ENCODE measurements at regions not wholly inside any gene's neighbourhood (a gene's known extent, or its start where the extent isn't known, plus 50 kb on each side); places are given as distances from the start of the nearest gene placed in this dataset.

GRCh38 chrX:936979-937769 lies 275.3 kb downstream of the CRLF2 start:
- TF ChIP-seq EZH2phosphoT487 (IDR thresholded peaks at IDR 0.05; ENCODE audit: insufficient read depth, low read depth) (no peak), EZH2 (IDR thresholded peaks at IDR 0.05; ENCODE audit: insufficient read depth, poor library complexity, severe bottlenecking) (no peak)
- H3K9me3 ChIP-seq (ENCODE audit: low read depth), result no peaks in the 10 kb centered on the region

GRCh38 chrX:933611-934010 lies 278.8 kb downstream of the CRLF2 start:
- Histone ChIP-seq H3K4me1 (ENCODE audit: insufficient read depth) (no peaks in the 10 kb centered on the region), H3K36me3 (ENCODE audit: low read depth) (no peaks in the 10 kb centered on the region), H3K9me3 (ENCODE audit: low read depth) (no peaks in the 10 kb centered on the region), H2AFZ (no peak overlapping the region), H3K79me2 (ENCODE audit: insufficient read depth) (no peaks in the 10 kb centered on the region), H3K9me2 (ENCODE audit: insufficient read depth) (no peaks in the 10 kb centered on the region), H3K27ac (no peak overlapping the region), H3K4me3 (no peak overlapping the region), H3F3A (ENCODE audit: insufficient read depth) (no peaks in the 10 kb centered on the region), H3K4me2 (ENCODE audit: unreplicated experiment) (no peak overlapping the region), H4K20me1 (ENCODE audit: insufficient read depth) (no peaks in the 10 kb centered on the region), H3K27me3 (replicated peaks; ENCODE audit: insufficient read depth) (no peaks in the 10 kb centered on the region), H3K9ac (no peak overlapping the region)
- 45 to 49% methylated on average over 11 of the region's 11 CpGs for WGBS, 2 experiments (ENCODE audit: low coverage in 1 of 2, low lambda C conversion rate in 2 of 2, missing lambda C conversion rate in 2 of 2)
- in situ Hi-C loops (cut with MboI), result no loop called here
- DNase-seq, result no peak
- no peak for TF ChIP-seq EZH2 (IDR thresholded peaks at IDR 0.05; ENCODE audit: insufficient read depth, poor library complexity, severe bottlenecking)
- TF ChIP-seq EZH2phosphoT487 (IDR thresholded peaks at IDR 0.05; ENCODE audit: insufficient read depth, low read depth), result no peak

More at GRCh38 chrX:936979-937769, 275.3 kb downstream of the CRLF2 start:
- Histone ChIP-seq H3F3A (ENCODE audit: insufficient read depth) (no peaks in the 10 kb centered on the region), H4K20me1 (ENCODE audit: insufficient read depth) (no peaks in the 10 kb centered on the region), H3K79me2 (ENCODE audit: insufficient read depth) (no peaks in the 10 kb centered on the region), H3K4me2 (ENCODE audit: unreplicated experiment) (no peak overlapping the region), H3K4me3 (no peak overlapping the region), H3K27me3 (replicated peaks; ENCODE audit: insufficient read depth) (no peaks in the 10 kb centered on the region), H3K4me1 (ENCODE audit: insufficient read depth) (no peaks in the 10 kb centered on the region), H3K27ac (no peak overlapping the region), H3K9me2 (ENCODE audit: insufficient read depth) (no peaks in the 10 kb centered on the region), H2AFZ (no peak overlapping the region), H3K36me3 (ENCODE audit: low read depth) (no peaks in the 10 kb centered on the region), H3K9ac (no peak overlapping the region)
- DNase-seq, result no peak
- WGBS, 2 experiments (ENCODE audit: low coverage in 1 of 2, low lambda C conversion rate in 2 of 2, missing lambda C conversion rate in 2 of 2), result 10 to 11% methylated on average over 26 of the region's 26 CpGs
- in situ Hi-C loops (cut with MboI), result no loop called here

DNA sequence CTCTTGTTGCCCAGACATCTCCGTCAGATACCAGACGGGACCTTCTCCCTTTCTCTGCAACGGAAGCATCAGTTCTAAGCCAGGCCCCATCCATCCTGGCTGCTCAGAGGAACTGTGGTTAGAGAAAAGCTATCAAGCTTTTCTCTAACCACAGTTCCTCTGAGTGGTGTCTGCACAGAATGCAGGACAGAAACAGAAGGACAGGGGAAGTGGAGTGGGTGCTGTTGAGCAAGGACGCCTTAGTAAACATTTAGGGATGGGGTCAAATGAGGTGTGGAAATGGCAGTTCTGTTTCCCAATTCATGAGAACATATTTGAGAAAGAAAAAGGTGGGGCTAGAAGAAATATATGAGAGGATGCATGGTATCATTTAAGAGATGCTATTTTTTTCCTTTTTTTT lies 283.8 kb downstream of the CRLF2 start:
- no peaks in the 10 kb centered on the region for H3K9me3 ChIP-seq (ENCODE audit: low read depth)
- no peak overlapping the region for H3K4me2 ChIP-seq (ENCODE audit: unreplicated experiment)
- no peak for DNase-seq
- 61 to 64% methylated on average over 4 of the region's 4 CpGs for WGBS, 2 experiments (ENCODE audit: low coverage in 1 of 2, low lambda C conversion rate in 2 of 2, missing lambda C conversion rate in 2 of 2)
- H3K4me1 ChIP-seq (ENCODE audit: insufficient read depth), result no peaks in the 10 kb centered on the region
- no peak overlapping the region for H3K4me3 ChIP-seq
- in situ Hi-C loops (cut with MboI), result no loop called here
- H3K79me2 ChIP-seq (ENCODE audit: insufficient read depth), result no peaks in the 10 kb centered on the region
- H4K20me1 ChIP-seq (ENCODE audit: insufficient read depth), result no peaks in the 10 kb centered on the region
- no peak overlapping the region for H3K9ac ChIP-seq
- H3K36me3 ChIP-seq (ENCODE audit: low read depth), result no peaks in the 10 kb centered on the region
- H3K9me2 ChIP-seq (ENCODE audit: insufficient read depth), result no peaks in the 10 kb centered on the region
- H3K27me3 ChIP-seq (replicated peaks; ENCODE audit: insufficient read depth), result no peaks in the 10 kb centered on the region
- H2AFZ ChIP-seq, result no peak overlapping the region
- H3K27ac ChIP-seq, result no peak overlapping the region
- H3F3A ChIP-seq (ENCODE audit: insufficient read depth), result no peaks in the 10 kb centered on the region
- TF ChIP-seq EZH2 (IDR thresholded peaks at IDR 0.05; ENCODE audit: insufficient read depth, poor library complexity, severe bottlenecking), result no peak
- TF ChIP-seq EZH2phosphoT487 (IDR thresholded peaks at IDR 0.05; ENCODE audit: insufficient read depth, low read depth), result no peak

DNA sequence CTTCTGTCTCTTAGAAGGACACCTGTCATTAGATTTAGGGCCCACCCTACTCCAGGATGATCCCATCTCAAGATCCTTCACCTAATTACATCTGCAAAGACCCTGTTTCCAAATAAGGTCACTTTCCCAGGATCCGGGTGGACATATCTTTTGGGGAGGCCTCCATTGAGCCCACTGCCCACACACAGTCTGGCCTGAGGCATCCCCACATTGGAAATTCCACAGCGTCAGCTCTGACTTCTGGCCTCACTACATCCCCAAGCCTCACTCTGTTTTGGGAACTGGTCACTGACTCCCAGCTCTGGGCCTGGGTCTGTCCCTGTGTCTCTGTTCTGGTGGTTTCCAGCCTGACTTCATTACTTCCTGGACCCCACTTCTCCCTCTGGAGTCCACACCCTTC lies 285.5 kb downstream of the CRLF2 start:
- H3K4me1 ChIP-seq (ENCODE audit: insufficient read depth), result no peaks in the 10 kb centered on the region
- no peak for DNase-seq
- WGBS, 2 experiments (ENCODE audit: low coverage in 1 of 2, low lambda C conversion rate in 2 of 2, missing lambda C conversion rate in 2 of 2), result 45 to 63% methylated on average over 2 of the region's 2 CpGs
- no peaks in the 10 kb centered on the region for H3K79me2 ChIP-seq (ENCODE audit: insufficient read depth)
- no peaks in the 10 kb centered on the region for H3K27me3 ChIP-seq (replicated peaks; ENCODE audit: insufficient read depth)
- TF ChIP-seq EZH2phosphoT487 (IDR thresholded peaks at IDR 0.05; ENCODE audit: insufficient read depth, low read depth), result no peak
- TF ChIP-seq EZH2 (IDR thresholded peaks at IDR 0.05; ENCODE audit: insufficient read depth, poor library complexity, severe bottlenecking), result no peak
- H3K27ac ChIP-seq, result no peak overlapping the region
- H3K36me3 ChIP-seq (ENCODE audit: low read depth), result no peaks in the 10 kb centered on the region
- H3F3A ChIP-seq (ENCODE audit: insufficient read depth), result no peaks in the 10 kb centered on the region
- H3K9ac ChIP-seq, result no peak overlapping the region
- in situ Hi-C loops (cut with MboI), result no loop called here
- no peak overlapping the region for H3K4me3 ChIP-seq
- no peaks in the 10 kb centered on the region for H3K9me3 ChIP-seq (ENCODE audit: low read depth)
- no peak overlapping the region for H3K4me2 ChIP-seq (ENCODE audit: unreplicated experiment)
- no peaks in the 10 kb centered on the region for H4K20me1 ChIP-seq (ENCODE audit: insufficient read depth)
- no peak overlapping the region for H2AFZ ChIP-seq
- H3K9me2 ChIP-seq (ENCODE audit: insufficient read depth), result no peaks in the 10 kb centered on the region
